ENCODE measurements at regions not wholly inside any gene's neighbourhood (a gene's known extent, or its start where the extent isn't known, plus 50 kb on each side); places are given as distances from the start of the nearest gene placed in this dataset.

DNA sequence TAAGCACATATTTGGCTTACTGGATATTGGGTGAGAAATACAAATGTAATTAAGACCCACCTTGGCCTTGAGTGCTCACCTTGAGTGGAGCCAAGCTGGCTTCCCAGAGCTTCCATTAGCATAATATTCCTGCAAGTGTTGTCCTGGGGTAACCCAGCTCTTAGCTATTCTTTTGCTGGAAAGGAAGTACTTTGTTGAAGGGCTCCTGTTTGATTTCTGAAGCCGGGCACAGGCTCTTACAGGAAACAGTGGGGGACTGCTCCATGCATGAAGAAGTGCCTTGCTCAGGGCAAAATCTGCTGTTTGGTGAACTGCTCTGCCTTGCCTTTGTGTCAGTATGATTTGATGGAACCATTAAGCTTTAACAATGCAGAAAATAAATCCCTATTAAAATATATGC is 325.4 kb downstream of the SMAD2 start:
- Histone ChIP-seq H3K9me3 (no peaks in the 10 kb centered on the region), H3K27me3 (no peaks in the 10 kb centered on the region), H3K4me1 (no peaks in the 10 kb centered on the region), H3K36me3 (no peaks in the 10 kb centered on the region), H3K4me3 (no peak overlapping the region), H3K27ac (no peak overlapping the region)
- intact Hi-C loops (cut with DNase I) = no loop called here
- TF ChIP-seq, protein P1, sequence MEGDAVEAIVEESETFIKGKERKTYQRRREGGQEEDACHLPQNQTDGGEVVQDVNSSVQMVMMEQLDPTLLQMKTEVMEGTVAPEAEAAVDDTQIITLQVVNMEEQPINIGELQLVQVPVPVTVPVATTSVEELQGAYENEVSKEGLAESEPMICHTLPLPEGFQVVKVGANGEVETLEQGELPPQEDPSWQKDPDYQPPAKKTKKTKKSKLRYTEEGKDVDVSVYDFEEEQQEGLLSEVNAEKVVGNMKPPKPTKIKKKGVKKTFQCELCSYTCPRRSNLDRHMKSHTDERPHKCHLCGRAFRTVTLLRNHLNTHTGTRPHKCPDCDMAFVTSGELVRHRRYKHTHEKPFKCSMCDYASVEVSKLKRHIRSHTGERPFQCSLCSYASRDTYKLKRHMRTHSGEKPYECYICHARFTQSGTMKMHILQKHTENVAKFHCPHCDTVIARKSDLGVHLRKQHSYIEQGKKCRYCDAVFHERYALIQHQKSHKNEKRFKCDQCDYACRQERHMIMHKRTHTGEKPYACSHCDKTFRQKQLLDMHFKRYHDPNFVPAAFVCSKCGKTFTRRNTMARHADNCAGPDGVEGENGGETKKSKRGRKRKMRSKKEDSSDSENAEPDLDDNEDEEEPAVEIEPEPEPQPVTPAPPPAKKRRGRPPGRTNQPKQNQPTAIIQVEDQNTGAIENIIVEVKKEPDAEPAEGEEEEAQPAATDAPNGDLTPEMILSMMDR (IDR thresholded peaks at IDR 0.05) = no peak
- no peak for TF ChIP-seq POLR2A (IDR thresholded peaks at IDR 0.05)
- TF ChIP-seq POLR2AphosphoS5 (IDR thresholded peaks at IDR 0.05; ENCODE audit: insufficient read depth in 1 of 2, low read depth in 1 of 2) = no peak
- peak; percentile 40 to 65 for DNase-seq (ENCODE audit: extremely low spot score in 2 of 2)

DNA sequence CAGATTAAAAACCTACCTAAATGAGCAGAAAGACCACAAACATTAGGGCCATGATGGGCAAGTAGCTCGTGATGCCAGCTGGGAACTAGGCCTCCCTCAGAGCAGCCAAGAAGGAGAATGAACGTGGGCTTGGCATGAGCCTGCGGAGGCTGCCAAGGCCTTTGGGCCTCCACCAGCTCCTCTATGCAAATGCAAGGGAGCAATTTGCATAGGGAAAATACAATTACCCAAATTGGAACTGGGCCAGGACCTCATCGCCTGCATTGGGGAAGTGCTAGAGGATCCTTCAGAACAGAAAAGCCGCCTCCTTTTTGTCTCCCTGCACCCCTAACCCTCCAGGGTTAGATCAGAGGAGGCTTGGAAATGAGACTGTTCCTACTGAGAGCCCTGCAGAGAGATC is 326.4 kb downstream of the SMAD2 start:
- no peaks in the 10 kb centered on the region for H3K36me3 ChIP-seq
- DNase-seq (ENCODE audit: extremely low spot score in 2 of 2) = peak; percentile 49 to 82
- no peak overlapping the region for H3K4me3 ChIP-seq
- H3K9me3 ChIP-seq = no peaks in the 10 kb centered on the region
- TF ChIP-seq POLR2A (IDR thresholded peaks at IDR 0.05) = no peak
- TF ChIP-seq POLR2AphosphoS5 (IDR thresholded peaks at IDR 0.05; ENCODE audit: insufficient read depth in 1 of 2, low read depth in 1 of 2) = no peak
- TF ChIP-seq, protein P1 (IDR thresholded peaks at IDR 0.05) = no peak
- no peaks in the 10 kb centered on the region for H3K4me1 ChIP-seq
- H3K27ac ChIP-seq = no peak overlapping the region
- H3K27me3 ChIP-seq = no peaks in the 10 kb centered on the region
- intact Hi-C loops (cut with DNase I) = no loop called here

- DNase-seq (ENCODE audit: extremely low spot score in 2 of 2) = no peak
- H3K9me3 ChIP-seq = no peaks in the 10 kb centered on the region
- H3K4me1 ChIP-seq = no peaks in the 10 kb centered on the region
- intact Hi-C loops (cut with DNase I) = no loop called here
- H3K27ac ChIP-seq = no peak overlapping the region
- no peaks in the 10 kb centered on the region for H3K27me3 ChIP-seq
- H3K4me3 ChIP-seq = no peak overlapping the region
- no peak for TF ChIP-seq POLR2AphosphoS5 (IDR thresholded peaks at IDR 0.05; ENCODE audit: insufficient read depth in 1 of 2, low read depth in 1 of 2)
- TF ChIP-seq, protein P1 (IDR thresholded peaks at IDR 0.05) = no peak
- no peaks in the 10 kb centered on the region for H3K36me3 ChIP-seq
Observed at GRCh38 chr18:47603158-47603557, 327.3 kb downstream of the SMAD2 start.

DNA sequence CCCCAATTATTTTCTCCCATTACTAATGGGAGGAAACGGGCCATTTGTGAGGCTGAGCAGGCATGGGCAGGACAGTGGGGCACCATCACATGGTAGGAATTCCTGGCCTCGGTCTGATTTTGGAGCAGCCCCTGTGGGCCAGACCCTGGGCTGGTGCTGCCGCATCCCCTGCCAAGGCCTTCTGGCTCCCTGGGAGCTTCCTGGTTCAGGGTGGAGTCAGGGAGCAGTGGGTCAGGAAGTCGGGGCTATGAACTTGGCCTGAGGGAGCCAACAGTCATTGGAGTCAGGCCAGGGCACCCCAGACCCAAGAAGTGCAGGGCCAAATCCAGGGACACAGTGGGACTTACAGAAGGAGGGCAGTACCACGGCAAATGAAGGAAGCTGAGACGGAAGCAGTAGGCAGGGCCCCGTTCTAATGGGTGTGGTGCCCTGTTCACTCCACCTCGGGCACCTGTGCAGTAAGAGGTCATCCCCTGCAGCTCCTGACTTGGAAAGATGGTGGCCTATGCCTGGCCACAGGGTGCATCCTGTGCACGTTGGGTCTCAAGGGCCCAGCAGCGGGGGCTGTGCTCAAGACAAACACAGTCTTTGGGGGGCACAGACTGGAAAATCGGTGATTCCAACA is 328.1 kb downstream of the SMAD2 start:
- H3K27me3 ChIP-seq = no peaks in the 10 kb centered on the region
- peak; percentile 69 to 89 for DNase-seq (ENCODE audit: extremely low spot score in 2 of 2)
- TF ChIP-seq, protein P1 (IDR thresholded peaks at IDR 0.05) = no peak
- TF ChIP-seq POLR2AphosphoS5 (IDR thresholded peaks at IDR 0.05; ENCODE audit: insufficient read depth in 1 of 2, low read depth in 1 of 2) = no peak
- TF ChIP-seq POLR2A (IDR thresholded peaks at IDR 0.05) = no peak
- intact Hi-C loops (cut with DNase I) = no loop called here
- no peaks in the 10 kb centered on the region for H3K4me1 ChIP-seq
- no peaks in the 10 kb centered on the region for H3K9me3 ChIP-seq
- no peak overlapping the region for H3K4me3 ChIP-seq
- no peaks in the 10 kb centered on the region for H3K36me3 ChIP-seq
- no peak overlapping the region for H3K27ac ChIP-seq

DNA sequence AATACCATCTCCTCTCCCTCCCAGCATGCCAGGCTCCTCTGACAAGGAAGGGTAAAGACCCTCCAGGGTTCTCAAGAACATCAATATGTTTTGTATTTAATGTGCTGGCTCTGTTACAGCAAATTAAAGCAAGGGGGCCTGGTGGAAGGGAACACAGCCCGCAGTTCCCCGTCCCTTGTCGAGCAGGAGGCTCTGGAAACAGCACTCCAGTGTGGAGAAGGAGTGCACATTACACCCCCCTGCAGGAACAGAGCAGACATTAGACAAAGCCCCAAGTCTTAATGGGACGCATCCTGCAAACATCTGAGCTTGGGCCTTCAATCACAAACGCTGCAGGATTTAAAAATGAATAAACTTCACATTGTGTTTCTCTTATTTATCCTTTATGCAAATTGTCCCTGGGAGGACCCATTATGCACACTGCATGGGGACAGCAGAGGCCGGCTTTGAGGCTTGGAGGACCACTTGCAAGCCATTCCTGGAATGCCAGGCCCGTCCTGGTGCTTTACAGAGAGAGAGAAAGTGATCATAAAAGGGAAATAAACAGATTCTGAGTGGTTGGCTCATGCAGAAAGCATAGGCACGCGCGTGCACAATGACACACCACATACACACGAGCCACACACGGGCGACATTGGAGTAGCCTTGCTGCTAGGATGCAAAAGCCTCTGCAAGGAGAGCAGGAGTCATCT is 328.7 kb downstream of the SMAD2 start:
- intact Hi-C loops (cut with DNase I) = no loop called here
- no peaks in the 10 kb centered on the region for H3K4me1 ChIP-seq
- DNase-seq (ENCODE audit: extremely low spot score in 2 of 2) = peak; percentile 47 to 77

More for the DNA sequence above, 328.7 kb downstream of the SMAD2 start:
- Histone ChIP-seq H3K36me3 (no peaks in the 10 kb centered on the region), H3K4me3 (no peak overlapping the region), H3K27me3 (no peaks in the 10 kb centered on the region), H3K27ac (no peak overlapping the region), H3K9me3 (no peaks in the 10 kb centered on the region)
- TF ChIP-seq POLR2A (IDR thresholded peaks at IDR 0.05) (no peak), POLR2AphosphoS5 (IDR thresholded peaks at IDR 0.05; ENCODE audit: insufficient read depth in 1 of 2, low read depth in 1 of 2) (no peak)
- TF ChIP-seq, protein P1 (IDR thresholded peaks at IDR 0.05) = no peak

Data from vagina (tissue), 2 donors.